ENCODE measurements at regions not wholly inside any gene's neighbourhood (a gene's known extent, or its start where the extent isn't known, plus 50 kb on each side); places are given as distances from the start of the nearest gene placed in this dataset.

GRCh38 chr2:128642821-128643220 lies 324.2 kb upstream of the HS6ST1 start:
- Histone ChIP-seq H3K4me2 (ENCODE audit: low read length) (no peak overlapping the region), H3K79me2 (no peaks in the 10 kb centered on the region), H3K4me3 (ENCODE audit: low read depth, low read length) (no peak overlapping the region), H3K36me3 (ENCODE audit: control insufficient read depth, insufficient read depth, low read length) (no peaks in the 10 kb centered on the region), H3K27ac (no peak overlapping the region), H3K9me3 (ENCODE audit: control insufficient read depth, low read length) (no peaks in the 10 kb centered on the region), H3K27me3 (ENCODE audit: control insufficient read depth, insufficient read depth, low read length) (no peaks in the 10 kb centered on the region), H3K9ac (no peak overlapping the region), H2AFZ (no peak overlapping the region), H3K4me1 (no peaks in the 10 kb centered on the region)
- no peak for TF ChIP-seq CTCF (IDR thresholded peaks at IDR 0.05)

GRCh38 chr2:128643221-128644065 lies 324.8 kb upstream of the HS6ST1 start:
- Histone ChIP-seq H3K4me2 (ENCODE audit: low read length) (no peak overlapping the region), H3K27me3 (ENCODE audit: control insufficient read depth, insufficient read depth, low read length) (no peaks in the 10 kb centered on the region), H2AFZ (no peak overlapping the region), H3K27ac (no peak overlapping the region), H3K36me3 (ENCODE audit: control insufficient read depth, insufficient read depth, low read length) (no peaks in the 10 kb centered on the region), H3K9me3 (ENCODE audit: control insufficient read depth, low read length) (no peaks in the 10 kb centered on the region), H3K79me2 (no peaks in the 10 kb centered on the region), H3K9ac (no peak overlapping the region), H3K4me3 (ENCODE audit: low read depth, low read length) (no peak overlapping the region), H3K4me1 (no peaks in the 10 kb centered on the region)
- no peak for TF ChIP-seq CTCF (IDR thresholded peaks at IDR 0.05)

GRCh38 chr2:128644156-128644555 lies 325.5 kb upstream of the HS6ST1 start:
- Histone ChIP-seq H3K9ac (no peak overlapping the region), H3K4me2 (ENCODE audit: low read length) (no peak overlapping the region), H3K27ac (no peak overlapping the region), H3K79me2 (no peaks in the 10 kb centered on the region), H3K4me3 (ENCODE audit: low read depth, low read length) (no peak overlapping the region), H3K9me3 (ENCODE audit: control insufficient read depth, low read length) (no peaks in the 10 kb centered on the region), H3K27me3 (ENCODE audit: control insufficient read depth, insufficient read depth, low read length) (no peaks in the 10 kb centered on the region), H3K4me1 (no peaks in the 10 kb centered on the region), H3K36me3 (ENCODE audit: control insufficient read depth, insufficient read depth, low read length) (no peaks in the 10 kb centered on the region), H2AFZ (no peak overlapping the region)
- no peak for TF ChIP-seq CTCF (IDR thresholded peaks at IDR 0.05)

GRCh38 chr2:128644718-128645256 lies 326.1 kb upstream of the HS6ST1 start:
- Histone ChIP-seq H3K27me3 (ENCODE audit: control insufficient read depth, insufficient read depth, low read length) (no peaks in the 10 kb centered on the region), H3K9me3 (ENCODE audit: control insufficient read depth, low read length) (no peaks in the 10 kb centered on the region), H3K9ac (no peak overlapping the region), H3K4me3 (ENCODE audit: low read depth, low read length) (no peak overlapping the region), H3K79me2 (no peaks in the 10 kb centered on the region), H3K36me3 (ENCODE audit: control insufficient read depth, insufficient read depth, low read length) (no peaks in the 10 kb centered on the region), H3K4me2 (ENCODE audit: low read length) (no peak overlapping the region), H3K4me1 (no peaks in the 10 kb centered on the region), H3K27ac (no peak overlapping the region), H2AFZ (no peak overlapping the region)
- TF ChIP-seq CTCF (IDR thresholded peaks at IDR 0.05) = no peak

- TF ChIP-seq CTCF (IDR thresholded peaks at IDR 0.05) = no peak
- Histone ChIP-seq H3K4me3 (ENCODE audit: low read depth, low read length) (no peak overlapping the region), H3K4me2 (ENCODE audit: low read length) (no peak overlapping the region), H3K79me2 (no peaks in the 10 kb centered on the region), H3K4me1 (no peaks in the 10 kb centered on the region), H3K36me3 (ENCODE audit: control insufficient read depth, insufficient read depth, low read length) (no peaks in the 10 kb centered on the region), H3K27me3 (ENCODE audit: control insufficient read depth, insufficient read depth, low read length) (no peaks in the 10 kb centered on the region), H2AFZ (no peak overlapping the region), H3K9ac (no peak overlapping the region), H3K27ac (no peak overlapping the region), H3K9me3 (ENCODE audit: control insufficient read depth, low read length) (no peaks in the 10 kb centered on the region)
Observed at GRCh38 chr2:128645631-128646030, 327.0 kb upstream of the HS6ST1 start.

All from parathyroid adenoma (tissue), 2 donors.